Activated naive CD8-positive, alpha-beta T cell treated with anti-CD3 and anti-CD28 coated beads, Interleukin-2, amount 50 U/mL, for 24 hours (primary cell): ENCODE measurements at regions not wholly inside any gene's neighbourhood (a gene's known extent, or its start where the extent isn't known, plus 50 kb on each side); places are given as distances from the start of the nearest gene placed in this dataset.

Experiments used
- ATAC-seq: fragments of 150-1000 bp; cut with Tn5 transposase; one replicate; pipeline ENCODE4 v1.10.0; 2021
- DNase-seq: peaks from one replicate; pipeline ENCODE4 v3.0.0; 2021
- H3K27ac Mint-ChIP-seq: one replicate; pipeline ENCODE4 v1.8.0; 2021; ENCODE audit warnings: mild to moderate bottlenecking, mixed read lengths
- H3K27me3 Mint-ChIP-seq: one replicate; pipeline ENCODE4 v1.8.0; 2021; ENCODE audit warnings: mixed read lengths
- H3K36me3 Mint-ChIP-seq: one replicate; pipeline ENCODE4 v1.8.0; 2021; ENCODE audit warnings: low read depth, mixed read lengths
- H3K4me1 Mint-ChIP-seq: one replicate; pipeline ENCODE4 v1.8.0; 2021; ENCODE audit warnings: mixed read lengths
- H3K4me3 Mint-ChIP-seq: one replicate; pipeline ENCODE4 v1.8.0; 2021; ENCODE audit warnings: mild to moderate bottlenecking, moderate library complexity, mixed read lengths
- H3K9me3 Mint-ChIP-seq: one replicate; pipeline ENCODE4 v1.8.0; 2021; ENCODE audit warnings: mixed read lengths

GRCh38 chr4:100728861-100729260 lies 211.0 kb upstream of the EMCN start:
- Mint-ChIP-seq H3K4me3 (no peak overlapping the region), H3K9me3 (peaks cover 3% of the 10 kb centered on the region), H3K27me3 (peaks cover 3% of the 10 kb centered on the region), H3K36me3 (no peaks in the 10 kb centered on the region), H3K27ac (no peak overlapping the region), H3K4me1 (no peaks in the 10 kb centered on the region)
- DNase-seq (no peak), ATAC-seq (no peak)

DNA sequence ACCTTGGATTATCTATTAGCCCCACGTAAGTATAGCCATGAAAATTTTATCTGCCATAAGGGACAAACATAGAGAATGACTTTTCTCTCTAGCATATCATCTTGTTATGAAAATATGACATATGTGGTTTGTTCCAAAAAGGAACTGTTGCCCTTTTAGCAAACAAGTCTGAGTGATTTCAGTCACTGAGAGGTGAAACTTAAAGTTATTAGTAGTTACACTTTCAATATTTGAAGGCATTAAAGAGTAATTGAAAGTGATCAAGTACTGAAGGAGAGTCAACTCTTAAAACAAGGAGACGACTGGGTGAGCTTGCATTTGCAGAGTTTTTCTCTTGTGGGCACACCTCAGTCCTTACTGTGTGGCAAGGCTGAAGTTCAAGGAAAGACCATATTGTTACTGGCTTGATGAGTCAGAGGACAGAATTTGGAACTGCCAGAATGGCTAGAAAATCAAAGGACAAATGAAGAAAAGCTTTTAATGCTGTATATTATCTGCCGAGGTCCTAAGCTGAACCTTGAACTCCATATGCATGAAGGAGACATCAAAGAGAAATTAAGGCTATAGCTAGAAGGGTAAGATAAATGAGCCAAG lies 205.1 kb upstream of the EMCN start:
- DNase-seq (no peak), ATAC-seq (no peak)
- H3K9me3 Mint-ChIP-seq, result no peaks in the 10 kb centered on the region
- H3K4me1 Mint-ChIP-seq, result no peaks in the 10 kb centered on the region
- peaks cover 9% of the 10 kb centered on the region for H3K27me3 Mint-ChIP-seq
- H3K27ac Mint-ChIP-seq, result no peak overlapping the region
- no peak overlapping the region for H3K4me3 Mint-ChIP-seq
- no peaks in the 10 kb centered on the region for H3K36me3 Mint-ChIP-seq

DNA sequence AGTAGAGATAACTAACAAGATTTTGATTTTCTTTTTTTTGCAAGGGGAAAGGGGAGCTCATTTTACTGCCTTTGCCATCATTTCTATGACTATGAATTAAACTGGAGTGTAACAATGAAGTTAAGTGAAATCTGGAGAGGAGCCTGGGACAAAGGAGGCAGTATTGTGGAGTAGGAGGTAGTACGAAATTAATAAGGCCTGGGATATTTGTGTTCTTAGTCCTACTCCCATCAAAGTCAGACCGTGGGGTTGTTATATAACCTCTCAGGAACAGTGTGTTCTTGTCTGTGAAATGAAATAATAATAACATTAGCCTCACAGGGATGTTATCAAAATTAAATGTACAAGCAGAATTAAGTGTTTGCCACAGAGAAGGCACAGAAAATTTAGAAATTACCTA lies 204.3 kb upstream of the EMCN start:
- H3K4me1 Mint-ChIP-seq, result no peaks in the 10 kb centered on the region
- no peak overlapping the region for H3K27ac Mint-ChIP-seq
- DNase-seq (no peak), ATAC-seq (no peak)
- H3K9me3 Mint-ChIP-seq, result no peaks in the 10 kb centered on the region
- H3K36me3 Mint-ChIP-seq, result no peaks in the 10 kb centered on the region
- H3K27me3 Mint-ChIP-seq, result peaks cover 7% of the 10 kb centered on the region
- no peak overlapping the region for H3K4me3 Mint-ChIP-seq

GRCh38 chr4:100721490-100721889 lies 203.7 kb upstream of the EMCN start:
- H3K27ac Mint-ChIP-seq, result no peak overlapping the region
- peaks cover 7% of the 10 kb centered on the region for H3K27me3 Mint-ChIP-seq
- H3K4me1 Mint-ChIP-seq, result no peaks in the 10 kb centered on the region
- ATAC-seq (no peak), DNase-seq (no peak)
- no peak overlapping the region for H3K4me3 Mint-ChIP-seq
- peaks cover 4% of the 10 kb centered on the region for H3K9me3 Mint-ChIP-seq
- no peaks in the 10 kb centered on the region for H3K36me3 Mint-ChIP-seq

DNA sequence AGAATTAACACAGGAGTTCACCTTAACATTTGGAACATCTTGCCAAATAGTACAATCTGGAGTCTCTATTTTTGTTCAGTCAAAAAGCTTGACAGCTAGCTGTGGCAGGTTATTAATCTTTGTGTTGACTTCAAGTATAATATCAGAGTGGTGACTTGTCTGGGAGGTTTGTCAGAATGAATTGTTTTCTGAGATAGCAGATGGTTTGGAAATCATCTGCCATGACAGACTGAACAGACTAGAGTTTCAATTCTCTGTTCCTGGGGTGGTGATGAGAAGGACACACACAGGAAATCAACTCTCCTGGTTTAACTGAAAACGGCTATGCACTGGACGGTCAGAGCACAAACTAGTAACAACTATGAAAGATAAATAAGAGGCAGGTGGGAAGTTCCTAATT lies 203.3 kb upstream of the EMCN start:
- DNase-seq (no peak), ATAC-seq (no peak)
- Mint-ChIP-seq H3K27ac (no peak overlapping the region), H3K36me3 (no peaks in the 10 kb centered on the region), H3K4me3 (no peak overlapping the region), H3K27me3 (peaks cover 7% of the 10 kb centered on the region), H3K4me1 (no peaks in the 10 kb centered on the region), H3K9me3 (peaks cover 7% of the 10 kb centered on the region)

DNA sequence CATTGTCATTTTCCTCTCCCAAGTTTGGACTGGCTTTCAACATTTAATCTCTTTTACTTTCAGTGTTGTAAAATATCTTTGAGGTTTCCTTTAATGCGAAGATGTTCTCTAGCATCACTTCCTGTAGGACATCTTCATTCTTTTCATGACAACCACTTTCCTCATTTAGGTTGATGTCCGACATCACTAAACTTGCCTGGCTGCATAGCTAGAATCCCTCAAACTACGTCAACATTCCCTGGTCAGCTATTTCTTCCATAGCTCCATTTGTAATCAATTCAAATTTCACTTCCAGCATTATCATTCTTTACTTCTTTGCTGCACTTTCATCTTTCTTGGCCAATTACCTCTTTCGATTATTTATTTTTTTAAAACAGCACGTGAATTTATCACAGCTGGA lies 198.6 kb upstream of the EMCN start:
- Mint-ChIP-seq H3K4me1 (no peaks in the 10 kb centered on the region), H3K36me3 (no peaks in the 10 kb centered on the region), H3K27ac (no peak overlapping the region), H3K4me3 (no peak overlapping the region), H3K27me3 (peaks cover 6% of the 10 kb centered on the region), H3K9me3 (peaks cover 13% of the 10 kb centered on the region)
- DNase-seq (no peak), ATAC-seq (no peak)

DNA sequence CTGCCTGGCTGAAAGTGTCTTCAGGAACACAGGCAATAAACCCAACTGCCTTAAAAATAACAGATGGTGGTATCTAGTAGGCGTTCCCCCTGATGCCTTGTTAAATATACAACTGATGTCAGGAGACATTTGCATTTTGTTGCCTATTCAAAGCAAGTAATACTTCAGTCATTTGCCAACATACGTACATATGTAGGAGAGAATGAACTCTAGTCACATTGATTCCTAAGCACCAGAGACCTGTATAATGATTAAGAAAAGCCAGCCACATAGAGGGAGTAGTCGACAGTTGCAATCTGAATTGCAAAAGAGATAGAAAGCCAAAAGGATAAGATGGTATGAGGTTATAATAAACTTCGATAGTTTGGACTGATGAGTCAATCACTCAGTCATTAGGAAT lies 191.0 kb upstream of the EMCN start:
- Mint-ChIP-seq H3K4me3 (no peak overlapping the region), H3K36me3 (no peaks in the 10 kb centered on the region), H3K4me1 (no peaks in the 10 kb centered on the region), H3K27me3 (no peaks in the 10 kb centered on the region), H3K9me3 (no peaks in the 10 kb centered on the region), H3K27ac (no peak overlapping the region)
- ATAC-seq, result no peak
- no peak for DNase-seq

DNA sequence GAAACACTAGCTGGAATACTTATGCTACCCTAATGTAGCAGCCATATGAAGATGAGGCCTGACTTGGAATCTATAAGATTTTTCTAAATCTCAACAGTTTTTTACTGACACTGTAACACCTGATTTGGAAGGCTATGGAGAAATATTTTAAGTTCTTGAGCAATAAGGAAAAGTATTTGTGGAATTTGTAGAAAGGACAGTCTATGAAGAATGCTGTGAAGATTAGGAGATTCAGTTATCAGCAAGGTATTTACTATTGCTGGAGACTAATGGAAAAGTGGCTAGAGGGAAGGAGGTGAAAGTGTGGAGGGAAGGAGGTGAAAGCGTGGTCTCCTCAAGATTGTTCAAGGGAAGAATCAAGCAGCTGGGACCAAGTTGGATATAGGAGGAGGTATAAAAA lies 190.0 kb upstream of the EMCN start:
- Mint-ChIP-seq H3K4me1 (no peaks in the 10 kb centered on the region), H3K36me3 (no peaks in the 10 kb centered on the region), H3K9me3 (no peaks in the 10 kb centered on the region), H3K27ac (no peak overlapping the region), H3K4me3 (no peak overlapping the region), H3K27me3 (no peaks in the 10 kb centered on the region)
- no peak for DNase-seq
- no peak for ATAC-seq

- H3K27me3 Mint-ChIP-seq, result peaks cover 2% of the 10 kb centered on the region
- H3K4me1 Mint-ChIP-seq, result no peaks in the 10 kb centered on the region
- H3K27ac Mint-ChIP-seq, result no peak overlapping the region
- no peaks in the 10 kb centered on the region for H3K9me3 Mint-ChIP-seq
- H3K4me3 Mint-ChIP-seq, result no peak overlapping the region
- no peak for DNase-seq
- no peaks in the 10 kb centered on the region for H3K36me3 Mint-ChIP-seq
- no peak for ATAC-seq
These were observed 178.7 kb upstream of the EMCN start for GRCh38 chr4:100696531-100696930.

- Mint-ChIP-seq H3K27ac (no peak overlapping the region), H3K27me3 (peaks cover 4% of the 10 kb centered on the region), H3K9me3 (no peaks in the 10 kb centered on the region), H3K36me3 (no peaks in the 10 kb centered on the region), H3K4me3 (no peak overlapping the region), H3K4me1 (no peaks in the 10 kb centered on the region)
- ATAC-seq (no peak), DNase-seq (no peak)
These were observed 178.0 kb upstream of the EMCN start for GRCh38 chr4:100695871-100696270.

DNA sequence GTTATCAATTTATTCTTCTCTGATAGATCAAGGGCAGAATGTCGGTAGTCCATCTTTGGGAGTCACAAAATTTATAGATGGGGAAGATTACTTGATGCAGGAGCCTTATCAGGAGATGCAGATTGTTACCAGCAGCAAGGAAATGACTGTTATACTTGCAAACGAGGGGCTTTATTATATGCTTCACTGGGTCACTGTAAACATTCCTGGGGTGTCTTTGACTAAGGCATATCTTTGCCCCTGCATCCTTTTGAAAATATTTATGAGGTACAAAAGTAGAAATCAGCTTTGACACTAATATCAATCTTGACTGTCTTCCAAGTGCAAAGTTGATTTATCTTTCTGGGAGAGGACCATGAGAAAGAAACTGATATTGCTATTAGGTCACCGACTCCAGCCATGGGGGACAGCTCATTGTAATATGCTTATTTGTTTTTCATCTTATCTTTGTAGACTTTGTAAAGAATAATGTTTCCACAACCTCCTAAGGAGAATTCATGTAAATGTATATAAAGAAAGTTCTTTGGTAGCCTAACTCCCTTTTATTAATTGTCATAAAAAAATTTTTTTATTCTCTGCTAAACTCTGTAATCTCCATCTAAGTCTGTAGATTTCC lies 177.3 kb upstream of the EMCN start:
- ATAC-seq, result no peak
- Mint-ChIP-seq H3K4me3 (no peak overlapping the region), H3K9me3 (no peaks in the 10 kb centered on the region), H3K27me3 (peaks cover 6% of the 10 kb centered on the region), H3K36me3 (no peaks in the 10 kb centered on the region), H3K27ac (no peak overlapping the region), H3K4me1 (no peaks in the 10 kb centered on the region)
- no peak for DNase-seq

DNA sequence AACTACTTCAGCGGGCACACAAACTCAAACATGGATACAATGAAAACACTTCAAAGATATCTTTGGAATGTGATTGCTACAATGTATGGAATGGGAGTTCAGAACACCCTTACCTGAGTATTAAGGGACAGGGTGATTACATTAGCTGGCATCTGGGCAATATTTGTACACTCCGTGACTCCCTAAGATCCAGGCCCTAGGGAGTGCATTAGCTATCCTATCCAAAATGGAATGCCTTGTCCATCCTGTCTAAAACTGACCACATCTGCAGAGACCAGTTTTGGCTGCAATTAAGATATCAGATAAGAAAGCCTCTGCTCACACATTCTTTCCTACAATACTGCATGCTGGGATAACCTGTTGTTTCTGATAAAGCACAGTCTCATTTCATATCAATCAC lies 176.6 kb upstream of the EMCN start:
- ATAC-seq (no peak), DNase-seq (no peak)
- Mint-ChIP-seq H3K27ac (no peak overlapping the region), H3K9me3 (no peaks in the 10 kb centered on the region), H3K36me3 (no peaks in the 10 kb centered on the region), H3K27me3 (peaks cover 6% of the 10 kb centered on the region), H3K4me3 (no peak overlapping the region), H3K4me1 (no peaks in the 10 kb centered on the region)

DNA sequence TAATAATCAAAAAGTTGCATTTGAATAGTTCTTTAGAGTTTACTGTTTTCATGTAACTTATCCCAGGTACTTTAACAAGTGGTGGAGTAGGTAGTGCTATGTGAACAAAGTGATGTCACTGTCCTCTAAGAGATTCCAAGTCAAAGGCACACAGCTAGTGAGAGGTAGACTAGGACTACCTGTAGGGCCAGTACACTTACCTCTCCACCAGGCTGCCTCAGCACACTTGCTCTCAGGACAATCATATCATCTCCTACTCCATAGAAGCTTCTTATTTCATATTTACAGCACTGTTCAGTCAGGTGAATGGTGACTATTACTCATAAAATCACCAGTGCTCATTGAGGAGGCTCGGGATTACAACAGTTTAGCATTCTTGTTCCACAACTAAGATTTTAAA lies 173.0 kb upstream of the EMCN start:
- ATAC-seq, result no peak
- Mint-ChIP-seq H3K27ac (no peak overlapping the region), H3K9me3 (no peaks in the 10 kb centered on the region), H3K36me3 (no peaks in the 10 kb centered on the region), H3K4me3 (no peak overlapping the region), H3K4me1 (no peaks in the 10 kb centered on the region), H3K27me3 (peaks cover 4% of the 10 kb centered on the region)
- no peak for DNase-seq

DNA sequence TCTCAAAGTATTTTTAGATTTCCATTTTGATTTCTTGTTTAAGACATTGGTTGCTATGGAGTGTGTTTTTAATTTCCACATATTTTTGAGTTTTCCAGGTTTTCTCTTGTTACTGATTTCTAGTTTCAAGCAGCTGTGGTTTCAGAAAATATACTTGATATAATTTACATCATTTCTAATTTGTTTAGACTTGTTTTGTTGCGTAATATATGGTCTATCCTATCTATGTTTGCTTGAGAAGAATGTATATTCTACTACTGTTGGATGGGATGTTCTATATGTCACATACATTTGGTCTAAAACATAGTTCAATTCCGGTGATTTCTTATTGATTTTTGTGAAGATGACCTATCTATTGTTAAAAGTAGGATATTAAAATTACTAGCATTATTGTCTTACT lies 170.5 kb upstream of the EMCN start:
- ATAC-seq (no peak), DNase-seq (no peak)
- H3K9me3 Mint-ChIP-seq, result peaks cover 4% of the 10 kb centered on the region
- H3K4me3 Mint-ChIP-seq, result no peak overlapping the region
- no peak overlapping the region for H3K27ac Mint-ChIP-seq
- no peaks in the 10 kb centered on the region for H3K4me1 Mint-ChIP-seq
- H3K36me3 Mint-ChIP-seq, result no peaks in the 10 kb centered on the region
- peaks cover 4% of the 10 kb centered on the region for H3K27me3 Mint-ChIP-seq

DNA sequence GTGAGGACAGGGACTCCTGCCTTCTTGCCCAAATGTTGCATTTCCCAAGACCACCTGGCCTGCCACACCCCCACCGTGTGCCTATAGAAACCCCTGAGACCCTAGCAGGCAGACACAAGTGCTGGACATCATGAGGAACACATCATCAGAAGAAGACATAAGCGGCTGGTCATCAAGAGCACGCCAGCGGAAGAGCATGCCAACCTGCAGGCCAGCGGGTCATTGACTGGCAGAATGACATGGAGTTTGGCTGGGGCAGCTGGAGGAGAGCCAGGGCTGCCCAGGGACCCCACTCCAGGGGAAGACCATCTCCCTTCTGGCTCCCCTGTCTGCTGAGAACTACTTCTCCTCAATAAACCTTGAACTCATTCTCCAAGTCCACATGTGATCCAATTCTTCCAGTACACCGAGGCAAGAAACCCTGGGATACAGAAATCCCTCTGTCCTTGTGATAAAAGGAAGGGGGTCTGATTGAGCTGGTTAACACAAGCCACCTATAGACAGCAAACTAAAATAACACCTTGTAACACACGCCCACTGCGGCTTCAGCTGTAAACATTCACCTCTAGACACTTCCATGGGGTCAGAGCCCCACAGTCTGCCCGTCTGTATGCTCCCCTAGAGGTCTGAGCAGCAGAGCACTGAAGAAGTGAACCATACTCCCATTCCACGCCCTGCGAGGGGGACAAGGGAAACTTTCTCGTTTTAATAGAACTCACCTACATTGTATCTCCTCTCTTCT lies 164.8 kb upstream of the EMCN start:
- Mint-ChIP-seq H3K4me3 (no peak overlapping the region), H3K4me1 (no peaks in the 10 kb centered on the region), H3K36me3 (no peaks in the 10 kb centered on the region), H3K9me3 (peaks cover 4% of the 10 kb centered on the region), H3K27ac (no peak overlapping the region), H3K27me3 (no peaks in the 10 kb centered on the region)
- no peak for DNase-seq
- no peak for ATAC-seq
